ENCODE measurements at regions not wholly inside any gene's neighbourhood (a gene's known extent, or its start where the extent isn't known, plus 50 kb on each side); places are given as distances from the start of the nearest gene placed in this dataset.

DNA sequence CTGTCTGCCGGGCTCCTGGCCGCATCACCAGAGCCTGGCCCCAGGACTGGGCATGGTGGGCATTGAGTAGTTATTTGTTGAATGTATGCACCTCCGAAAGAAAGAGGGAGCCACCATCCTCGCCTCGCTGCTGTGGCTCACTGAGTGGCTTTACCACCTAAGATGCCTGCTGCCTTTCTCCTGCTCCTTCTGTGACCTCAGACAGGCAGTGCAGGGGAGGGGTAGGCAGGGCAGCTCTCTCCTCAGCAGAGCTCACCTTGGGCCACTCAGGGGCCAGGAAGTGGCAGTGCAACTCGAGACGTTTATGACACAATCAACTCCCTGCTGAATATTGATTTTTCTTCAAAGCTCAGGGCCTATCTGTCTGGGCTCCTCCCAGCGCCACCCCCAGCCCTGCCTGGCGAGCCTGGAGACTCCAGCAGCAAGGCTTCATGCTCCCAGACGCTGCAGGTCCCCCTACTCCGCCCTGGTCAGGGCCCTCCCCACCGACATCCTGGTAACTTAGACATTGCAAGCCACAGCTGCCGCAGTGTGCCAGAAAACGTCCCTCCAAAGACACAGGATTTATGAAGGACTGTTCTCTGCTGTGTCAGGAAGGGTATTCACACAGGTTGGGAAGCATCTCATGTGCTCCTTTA is 84.3 kb upstream of the DIO3 start:
- no peak for TF ChIP-seq JUND (IDR thresholded peaks at IDR 0.05; ENCODE audit: low read depth)
- in situ Hi-C loops (cut with HindIII; ENCODE audit: low pct_unique_long_range_greater_than_20kb, low sequenced_read_pairs), result no loop called here
- peak in 1 of 2 experiments; percentile 63 for DNase-seq (ENCODE audit: low read depth in 1 of 2, low spot score in 1 of 2)

DNA sequence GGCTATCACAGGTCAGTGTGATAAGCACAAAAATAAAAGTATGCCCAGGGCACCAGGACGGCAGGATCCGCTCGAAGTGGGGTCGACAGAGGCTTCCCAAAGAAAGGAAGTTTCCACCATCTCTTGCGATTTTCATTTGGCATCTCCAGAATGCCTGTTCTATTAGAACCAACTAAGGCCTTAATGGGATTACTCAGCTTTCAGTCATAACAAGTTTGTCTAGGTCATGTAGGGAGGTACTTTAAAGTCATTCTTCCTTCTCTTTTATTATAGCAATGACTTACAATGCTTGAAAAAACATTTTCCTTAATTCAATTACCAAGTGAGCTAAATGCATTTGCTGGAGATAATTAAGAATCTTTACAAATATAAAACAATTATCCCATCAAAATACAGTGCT is 83.6 kb upstream of the DIO3 start:
- in situ Hi-C loops (cut with HindIII; ENCODE audit: low pct_unique_long_range_greater_than_20kb, low sequenced_read_pairs), result no loop called here
- DNase-seq (ENCODE audit: low read depth in 1 of 2, low spot score in 1 of 2), result no peak

DNA sequence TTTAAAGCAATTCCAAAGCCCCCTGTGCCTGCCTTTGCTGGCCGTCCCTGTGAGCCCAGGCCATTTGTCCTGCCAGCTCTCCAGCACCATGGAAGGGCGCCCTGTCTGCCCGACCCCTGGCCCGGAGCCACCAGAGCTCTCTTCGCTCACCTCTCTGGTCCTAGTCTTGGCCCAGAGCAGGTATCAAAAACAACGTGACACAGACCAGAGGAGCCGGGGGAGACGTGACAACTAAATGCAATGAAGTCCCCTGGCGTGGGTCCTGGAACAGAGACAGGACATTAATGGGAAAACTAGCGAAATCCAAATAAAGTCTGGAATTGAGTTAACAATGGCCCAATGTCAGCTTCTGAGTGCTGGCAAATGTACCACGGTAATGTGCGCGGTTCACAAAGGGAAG is 83.2 kb upstream of the DIO3 start:
- DNase-seq (ENCODE audit: low read depth in 1 of 2, low spot score in 1 of 2), result no peak
- no peak for TF ChIP-seq JUND (IDR thresholded peaks at IDR 0.05; ENCODE audit: low read depth)
- in situ Hi-C loops (cut with HindIII; ENCODE audit: low pct_unique_long_range_greater_than_20kb, low sequenced_read_pairs), result no loop called here

More for the DNA sequence above, 83.6 kb upstream of the DIO3 start:
- TF ChIP-seq JUND (IDR thresholded peaks at IDR 0.05; ENCODE audit: low read depth), result no peak

DNA sequence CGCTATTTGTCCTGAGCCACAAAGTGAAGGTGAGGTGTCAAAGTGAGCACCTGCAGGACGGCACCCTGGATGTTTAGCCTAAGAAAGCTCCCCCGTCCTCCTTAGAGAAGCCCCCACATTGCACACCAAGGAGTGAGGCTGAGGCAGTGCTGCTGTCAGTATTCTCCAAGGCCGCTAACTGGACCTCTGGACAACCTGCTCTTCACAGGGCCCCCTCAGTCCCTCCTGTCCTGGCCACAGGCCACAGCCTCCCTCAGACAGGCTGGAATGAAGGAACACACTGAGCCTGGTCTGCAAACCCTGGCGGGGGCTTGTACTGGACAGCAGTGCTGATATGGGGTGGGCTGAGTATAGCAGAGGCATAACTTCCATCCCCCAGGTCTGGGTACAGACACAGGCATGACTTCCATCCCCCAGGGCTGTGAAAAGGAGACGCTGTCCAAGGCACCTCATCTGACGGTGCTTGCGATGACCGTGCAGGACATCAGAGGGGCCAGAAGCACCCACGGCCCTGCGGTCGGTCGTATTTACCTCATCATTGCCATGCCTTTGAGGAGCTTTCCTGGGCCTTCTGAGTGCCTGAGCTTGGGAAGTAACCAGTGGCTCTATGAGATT is 82.4 kb upstream of the DIO3 start:
- DNase-seq (ENCODE audit: low read depth in 1 of 2, low spot score in 1 of 2), result no peak
- in situ Hi-C loops (cut with HindIII; ENCODE audit: low pct_unique_long_range_greater_than_20kb, low sequenced_read_pairs), result no loop called here
- TF ChIP-seq JUND (IDR thresholded peaks at IDR 0.05; ENCODE audit: low read depth), result no peak

DNA sequence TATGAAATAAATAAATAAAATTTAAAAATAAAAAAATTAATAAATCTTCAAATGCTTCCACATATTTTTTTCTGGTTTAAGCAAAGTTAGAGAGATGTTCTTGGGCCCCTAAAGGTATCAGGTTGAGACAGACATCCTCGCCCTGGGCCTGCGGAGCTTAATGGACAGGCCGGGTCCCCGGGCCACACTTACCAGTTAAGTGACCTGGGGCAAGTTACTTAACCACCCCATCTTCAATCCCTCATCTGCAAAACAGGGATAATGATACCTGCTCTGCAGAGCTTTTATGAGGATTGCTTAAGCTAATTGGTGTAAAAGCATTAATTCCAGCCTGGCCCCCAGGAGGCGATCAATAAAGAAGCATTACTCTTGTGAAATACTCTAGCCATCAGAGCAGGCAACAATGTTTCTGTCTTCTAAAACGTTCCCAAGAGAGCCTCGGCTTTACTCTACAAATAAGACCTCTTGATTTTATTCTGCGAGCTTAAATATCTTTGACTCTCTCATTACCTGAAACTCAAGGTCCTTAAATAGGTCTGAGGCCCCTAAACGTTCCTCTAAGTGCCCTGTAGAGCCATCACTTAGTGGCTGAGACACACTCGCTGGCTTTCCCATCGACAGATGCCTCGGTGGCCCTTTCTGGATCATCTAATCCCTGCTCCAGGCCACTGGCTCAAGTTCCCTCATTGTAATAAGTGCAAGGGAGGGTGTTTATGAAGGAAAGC is 81.1 kb upstream of the DIO3 start:
- in situ Hi-C loops (cut with HindIII; ENCODE audit: low pct_unique_long_range_greater_than_20kb, low sequenced_read_pairs), result no loop called here
- DNase-seq (ENCODE audit: low read depth in 1 of 2, low spot score in 1 of 2), result peak in 1 of 2 experiments; percentile 15
- no peak for TF ChIP-seq JUND (IDR thresholded peaks at IDR 0.05; ENCODE audit: low read depth)

DNA sequence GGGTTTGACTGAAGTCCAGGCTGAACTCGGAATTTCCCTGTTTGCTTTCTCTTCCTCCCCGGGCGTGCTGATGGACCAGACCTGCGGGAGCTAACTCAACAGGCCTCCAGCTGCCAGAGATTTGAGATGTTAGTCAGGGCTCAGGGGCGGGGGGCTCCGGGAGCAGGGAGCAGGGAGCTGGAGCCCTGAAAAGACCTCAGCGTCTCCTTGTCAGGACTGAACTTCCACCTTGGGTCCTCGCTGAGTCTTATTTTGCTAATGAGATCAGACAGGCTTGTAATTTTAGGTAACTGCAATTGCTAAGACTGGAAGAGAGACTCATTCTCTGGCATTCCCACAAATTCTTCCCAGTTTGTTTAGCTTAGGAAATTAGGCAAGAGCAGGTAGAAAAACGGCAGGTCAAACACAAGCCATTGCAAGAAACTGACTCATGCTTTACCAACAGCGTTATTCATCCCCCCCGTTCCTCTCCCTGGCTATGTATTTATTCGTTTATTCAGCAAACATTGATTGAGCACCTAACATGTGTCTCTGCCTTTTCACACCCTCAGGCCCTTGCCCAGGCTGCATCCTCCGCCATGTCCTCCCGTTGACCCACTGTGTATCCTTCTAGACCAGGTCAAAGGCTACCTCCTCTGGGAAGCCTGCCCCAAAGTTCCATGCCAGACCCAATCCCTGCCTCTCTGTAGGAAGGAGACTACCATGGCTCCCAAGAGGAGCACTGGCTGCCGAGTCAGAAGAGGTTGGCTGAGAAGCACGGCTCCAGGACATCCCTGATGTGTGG is 80.4 kb upstream of the DIO3 start:
- DNase-seq (ENCODE audit: low read depth in 1 of 2, low spot score in 1 of 2), result peak in 1 of 2 experiments; percentile 75
- TF ChIP-seq JUND (IDR thresholded peaks at IDR 0.05; ENCODE audit: low read depth), result no peak
- in situ Hi-C loops (cut with HindIII; ENCODE audit: low pct_unique_long_range_greater_than_20kb, low sequenced_read_pairs), result no loop called here

DNA sequence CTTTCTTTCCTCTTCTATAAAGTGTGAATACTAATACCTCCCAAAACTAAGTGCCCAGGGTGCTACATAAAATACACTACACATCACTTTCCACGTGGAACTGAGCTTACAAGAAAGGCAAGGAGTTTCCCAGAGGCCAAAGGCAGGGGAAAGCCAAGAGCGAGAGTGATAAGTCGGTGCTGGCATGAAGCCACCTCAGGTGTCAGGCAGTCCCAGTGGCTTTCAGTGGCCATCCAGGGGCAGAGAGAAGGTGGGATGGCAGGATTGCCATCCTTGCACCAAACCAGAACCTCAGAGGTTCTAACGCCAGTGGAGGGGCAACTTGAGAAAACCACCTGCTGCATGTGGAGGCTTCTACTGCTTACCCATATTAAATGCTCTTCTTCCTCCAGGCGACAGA is 79.7 kb upstream of the DIO3 start:
- peak in 1 of 2 experiments; percentile 18 for DNase-seq (ENCODE audit: low read depth in 1 of 2, low spot score in 1 of 2)
- in situ Hi-C loops (cut with HindIII; ENCODE audit: low pct_unique_long_range_greater_than_20kb, low sequenced_read_pairs), result no loop called here
- TF ChIP-seq JUND (IDR thresholded peaks at IDR 0.05; ENCODE audit: low read depth), result no peak

DNA sequence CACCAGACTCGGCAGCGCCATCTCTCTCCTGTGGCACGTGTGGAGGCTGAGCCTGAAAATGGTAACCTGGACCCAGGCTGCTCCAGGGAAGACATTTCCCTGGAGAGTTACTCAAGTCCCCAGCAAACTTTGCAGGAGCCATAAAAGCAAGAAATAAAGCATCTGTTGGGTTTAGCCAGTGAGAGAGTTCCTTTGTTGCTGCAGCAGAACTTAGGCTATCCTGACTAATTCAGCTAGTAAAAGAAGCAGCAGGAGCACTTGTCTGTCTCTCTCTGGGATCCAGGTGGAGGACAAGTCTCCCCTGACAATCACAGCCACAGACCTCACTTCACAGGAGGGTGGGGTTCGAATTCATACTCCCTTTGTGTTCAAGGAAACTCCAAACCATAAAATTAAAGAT is 79.2 kb upstream of the DIO3 start:
- no peak for TF ChIP-seq JUND (IDR thresholded peaks at IDR 0.05; ENCODE audit: low read depth)
- in situ Hi-C loops (cut with HindIII; ENCODE audit: low pct_unique_long_range_greater_than_20kb, low sequenced_read_pairs), result no loop called here
- DNase-seq (ENCODE audit: low read depth in 1 of 2, low spot score in 1 of 2), result no peak

DNA sequence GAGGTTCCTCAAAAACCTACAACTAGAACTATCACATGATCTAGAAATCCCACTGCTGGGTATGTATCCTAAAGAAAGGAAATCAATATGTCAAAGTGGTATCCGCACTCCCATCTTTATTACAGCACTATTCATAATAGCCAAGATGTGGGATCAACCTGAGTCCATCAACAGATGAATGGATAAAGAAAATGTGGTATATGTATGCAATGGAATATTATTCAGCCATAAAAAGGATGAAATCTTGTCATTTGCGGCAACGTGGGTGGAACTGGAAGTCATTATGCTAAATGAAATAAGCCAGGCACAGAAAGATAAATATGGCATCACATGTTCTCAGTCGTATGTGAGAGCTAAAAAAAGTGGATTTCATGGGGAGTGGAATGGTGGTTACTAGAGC is 77.5 kb upstream of the DIO3 start:
- TF ChIP-seq JUND (IDR thresholded peaks at IDR 0.05; ENCODE audit: low read depth), result no peak
- DNase-seq (ENCODE audit: low read depth in 1 of 2, low spot score in 1 of 2), result no peak
- in situ Hi-C loops (cut with HindIII; ENCODE audit: low pct_unique_long_range_greater_than_20kb, low sequenced_read_pairs), result no loop called here

DNA sequence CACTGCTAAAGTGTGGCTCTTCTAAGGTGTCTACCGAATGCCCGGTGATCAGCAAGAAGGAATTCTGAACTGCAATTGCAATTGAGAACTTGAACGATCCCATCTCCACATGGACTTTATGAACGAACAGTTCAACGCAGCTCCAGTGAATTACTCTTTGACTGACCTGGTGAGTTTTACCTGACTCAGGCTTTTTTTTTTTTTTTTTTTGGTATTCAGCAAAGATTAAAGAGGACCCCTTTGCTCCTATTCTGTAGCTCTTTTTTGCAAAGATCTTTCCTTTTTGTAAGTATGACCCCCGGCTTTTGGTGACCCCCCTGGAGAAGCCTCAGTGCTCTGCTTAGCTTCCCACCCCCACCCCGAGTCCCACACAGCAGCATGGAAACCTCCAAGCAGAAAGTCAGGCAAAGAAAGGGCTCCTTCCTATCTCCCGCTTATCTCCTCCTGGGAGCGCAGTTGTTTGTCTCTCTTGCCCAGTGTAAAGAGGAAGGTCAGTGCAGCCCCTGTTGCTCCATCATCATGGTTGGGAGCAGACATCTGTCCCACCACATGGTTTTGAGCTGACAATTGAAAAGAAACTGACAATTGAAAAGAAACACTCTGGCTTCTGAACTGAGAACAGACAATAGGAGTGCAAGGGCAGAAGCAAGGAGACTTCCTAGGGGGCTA is 72.1 kb upstream of the DIO3 start:
- no peak for DNase-seq (ENCODE audit: low read depth in 1 of 2, low spot score in 1 of 2)
- in situ Hi-C loops (cut with HindIII; ENCODE audit: low pct_unique_long_range_greater_than_20kb, low sequenced_read_pairs), result no loop called here
- no peak for TF ChIP-seq JUND (IDR thresholded peaks at IDR 0.05; ENCODE audit: low read depth)

DNA sequence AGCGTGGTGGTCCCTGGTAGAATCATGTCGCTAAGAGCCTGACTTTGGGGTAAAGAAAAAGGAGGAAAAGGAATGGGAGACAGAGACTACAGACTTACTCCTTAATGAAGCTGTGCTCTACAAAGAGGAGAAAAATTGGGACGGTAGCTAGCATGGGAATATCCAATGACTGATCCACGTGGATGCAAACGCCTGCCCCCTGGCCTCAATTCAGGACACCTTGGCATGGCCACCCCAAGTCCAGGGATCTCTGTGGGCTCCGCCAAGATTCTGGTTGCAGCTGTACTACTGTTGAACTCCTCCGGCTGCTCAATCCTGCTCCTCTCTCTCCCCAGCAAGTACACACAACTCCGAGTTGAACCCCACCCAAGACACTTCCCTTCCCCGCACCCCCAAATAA is 70.5 kb upstream of the DIO3 start:
- in situ Hi-C loops (cut with HindIII; ENCODE audit: low pct_unique_long_range_greater_than_20kb, low sequenced_read_pairs), result no loop called here
- no peak for DNase-seq (ENCODE audit: low read depth in 1 of 2, low spot score in 1 of 2)
- TF ChIP-seq JUND (IDR thresholded peaks at IDR 0.05; ENCODE audit: low read depth), result no peak

DNA sequence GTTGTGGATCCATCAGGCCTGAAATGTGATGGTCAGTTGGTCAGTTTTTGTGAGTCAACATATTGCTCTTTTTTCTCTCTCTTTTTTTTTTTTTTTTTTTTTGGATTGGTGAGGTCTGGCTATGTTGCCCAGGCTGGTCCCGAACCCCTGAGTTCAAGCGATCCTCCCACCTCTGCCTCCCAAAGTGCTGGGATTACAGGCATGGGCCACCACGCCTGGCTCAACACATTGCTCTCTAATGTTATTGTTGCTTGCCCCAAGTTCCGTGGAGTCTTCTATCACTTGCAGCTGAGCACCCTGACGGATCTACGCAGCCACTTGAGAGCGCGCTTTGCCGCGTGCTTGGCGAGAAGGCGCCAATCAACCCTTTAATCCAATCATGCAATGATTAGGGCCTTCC is 69.5 kb upstream of the DIO3 start:
- no peak for TF ChIP-seq JUND (IDR thresholded peaks at IDR 0.05; ENCODE audit: low read depth)
- in situ Hi-C loops (cut with HindIII; ENCODE audit: low pct_unique_long_range_greater_than_20kb, low sequenced_read_pairs), result no loop called here
- no peak for DNase-seq (ENCODE audit: low read depth in 1 of 2, low spot score in 1 of 2)
